Dendritic cell treated with granulocyte-macrophage colony-stimulating factor and Interleukin-4, amounts not matched to agents 40 ng/mL and 50 ng/mL, for 4 days (primary cell): ENCODE measurements at regions not wholly inside any gene's neighbourhood (a gene's known extent, or its start where the extent isn't known, plus 50 kb on each side); places are given as distances from the start of the nearest gene placed in this dataset.
"Not testable (repeated sequence)": the region's sequence is repeated elsewhere in the genome, so short reads cannot be mapped to it uniquely, and the experiment has no call there.

Experiments used
- H3K27ac Mint-ChIP-seq: one replicate; pipeline ENCODE4 v1.8.0; 2022; ENCODE audit warnings: mild to moderate bottlenecking, mixed read lengths
- H3K27me3 Mint-ChIP-seq: one replicate; pipeline ENCODE4 v1.8.0; 2022; ENCODE audit warnings: mild to moderate bottlenecking, mixed read lengths
- H3K36me3 Mint-ChIP-seq: one replicate; pipeline ENCODE4 v1.8.0; 2022; ENCODE audit warnings: low read depth, mixed read lengths
- H3K4me1 Mint-ChIP-seq: one replicate; pipeline ENCODE4 v1.8.0; 2022; ENCODE audit warnings: low read depth, mixed read lengths
- H3K4me3 Mint-ChIP-seq: one replicate; pipeline ENCODE4 v1.8.0; 2022; ENCODE audit warnings: mild to moderate bottlenecking, moderate library complexity, mixed read lengths
- H3K9me3 Mint-ChIP-seq: one replicate; pipeline ENCODE4 v1.8.0; 2022; ENCODE audit warnings: mixed read lengths
- intact Hi-C: fragments of 100-400 bp; cut with micrococcal nuclease; formaldehyde crosslinking; loops from one replicate; pipeline ENCODE4 v1.15.0; 2022

DNA sequence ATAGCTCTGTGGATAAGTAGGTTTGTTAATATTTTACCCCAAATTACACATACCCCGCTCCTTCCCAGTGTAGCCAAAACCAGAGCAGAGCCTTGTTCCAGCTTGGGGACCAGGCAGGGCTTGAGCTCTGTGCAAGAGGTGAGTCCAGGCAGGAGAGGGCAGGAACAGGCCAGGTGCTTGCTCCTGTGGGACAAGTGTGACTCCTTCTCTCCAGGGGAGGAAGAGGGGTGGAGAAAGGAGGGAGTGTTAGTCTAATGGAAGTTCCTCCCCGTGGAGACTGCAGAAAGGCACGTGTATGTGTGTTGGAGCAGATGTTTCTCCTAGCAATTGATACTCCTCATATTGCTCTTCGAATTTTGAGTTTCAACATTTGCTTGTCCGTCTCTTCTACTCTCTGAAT lies 201.0 kb downstream of the FGF9 start:
- Mint-ChIP-seq H3K36me3 (no peaks in the 10 kb centered on the region), H3K4me3 (no peak overlapping the region), H3K27ac (no peak overlapping the region), H3K9me3 (no peaks in the 10 kb centered on the region), H3K4me1 (no peaks in the 10 kb centered on the region), H3K27me3 (no peaks in the 10 kb centered on the region)
- intact Hi-C loops: no loop called here

- Mint-ChIP-seq H3K27ac (no peak overlapping the region), H3K27me3 (no peaks in the 10 kb centered on the region), H3K9me3 (no peaks in the 10 kb centered on the region), H3K4me1 (no peaks in the 10 kb centered on the region), H3K36me3 (no peaks in the 10 kb centered on the region), H3K4me3 (no peak overlapping the region)
- intact Hi-C loops: no loop called here
Measured at GRCh38 chr13:21872795-21873194, 201.9 kb downstream of the FGF9 start.

- Mint-ChIP-seq H3K36me3 (no peaks in the 10 kb centered on the region), H3K4me3 (no peak overlapping the region), H3K4me1 (no peaks in the 10 kb centered on the region), H3K9me3 (no peaks in the 10 kb centered on the region), H3K27ac (no peak overlapping the region), H3K27me3 (no peaks in the 10 kb centered on the region)
- intact Hi-C loops: no loop called here
Measured at GRCh38 chr13:21875116-21875515, 204.2 kb downstream of the FGF9 start.

GRCh38 chr13:21879263-21879914 lies 208.5 kb downstream of the FGF9 start:
- Mint-ChIP-seq H3K36me3 (no peaks in the 10 kb centered on the region), H3K27me3 (no peaks in the 10 kb centered on the region), H3K4me3 (no peak overlapping the region), H3K27ac (no peak overlapping the region), H3K9me3 (no peaks in the 10 kb centered on the region), H3K4me1 (no peaks in the 10 kb centered on the region)
- intact Hi-C loops: no loop called here

GRCh38 chr13:21882766-21883165 lies 211.9 kb downstream of the FGF9 start:
- Mint-ChIP-seq H3K27ac (no peak overlapping the region), H3K9me3 (no peaks in the 10 kb centered on the region), H3K27me3 (no peaks in the 10 kb centered on the region), H3K36me3 (no peaks in the 10 kb centered on the region), H3K4me1 (no peaks in the 10 kb centered on the region), H3K4me3 (no peak overlapping the region)
- intact Hi-C loops: no loop called here

GRCh38 chr13:21883713-21884112 lies 212.8 kb downstream of the FGF9 start:
- Mint-ChIP-seq H3K4me3 (no peak overlapping the region), H3K27ac (no peak overlapping the region), H3K9me3 (no peaks in the 10 kb centered on the region), H3K4me1 (no peaks in the 10 kb centered on the region), H3K27me3 (no peaks in the 10 kb centered on the region), H3K36me3 (no peaks in the 10 kb centered on the region)
- intact Hi-C loops: no loop called here

GRCh38 chr13:21884299-21884909 lies 213.5 kb downstream of the FGF9 start:
- H3K9me3 Mint-ChIP-seq: no peaks in the 10 kb centered on the region
- no peak overlapping the region for H3K4me3 Mint-ChIP-seq
- H3K27me3 Mint-ChIP-seq: no peaks in the 10 kb centered on the region
- no peak overlapping the region for H3K27ac Mint-ChIP-seq
- H3K4me1 Mint-ChIP-seq: no peaks in the 10 kb centered on the region
- intact Hi-C loops: no loop called here
- no peaks in the 10 kb centered on the region for H3K36me3 Mint-ChIP-seq

- H3K4me1 Mint-ChIP-seq: no peaks in the 10 kb centered on the region
- H3K4me3 Mint-ChIP-seq: no peak overlapping the region
- no peaks in the 10 kb centered on the region for H3K36me3 Mint-ChIP-seq
- H3K9me3 Mint-ChIP-seq: no peaks in the 10 kb centered on the region
- no peaks in the 10 kb centered on the region for H3K27me3 Mint-ChIP-seq
- no peak overlapping the region for H3K27ac Mint-ChIP-seq
- intact Hi-C loops: no loop called here
Measured at GRCh38 chr13:21884965-21885567, 214.2 kb downstream of the FGF9 start.

DNA sequence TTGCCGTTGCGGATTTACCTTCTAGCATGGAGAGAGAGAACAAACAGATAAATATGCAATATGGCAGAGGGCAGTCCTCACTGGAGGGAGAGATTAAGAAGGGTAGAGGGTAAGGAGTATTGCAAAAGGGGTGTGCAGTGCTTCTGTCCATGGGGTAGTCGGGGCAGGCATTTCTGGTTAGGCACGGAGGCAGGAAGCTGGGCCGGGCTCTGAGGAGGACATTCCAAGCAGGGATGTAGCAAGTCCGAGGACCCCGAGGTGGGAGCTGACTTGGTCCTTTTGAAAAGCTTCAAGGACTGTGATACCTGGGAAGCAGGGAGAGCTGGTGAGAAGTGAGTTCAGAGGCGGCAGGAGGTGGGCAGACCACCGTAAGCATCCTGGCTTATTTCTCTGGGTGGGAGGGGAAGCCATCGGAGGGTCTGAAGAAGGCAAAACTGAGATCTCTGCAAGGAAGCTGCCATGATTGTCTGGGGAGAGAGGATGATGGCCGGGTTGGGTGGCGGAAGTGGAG lies 214.9 kb downstream of the FGF9 start:
- Mint-ChIP-seq H3K36me3 (no peaks in the 10 kb centered on the region), H3K4me3 (no peak overlapping the region), H3K27ac (no peak overlapping the region), H3K9me3 (no peaks in the 10 kb centered on the region), H3K27me3 (no peaks in the 10 kb centered on the region), H3K4me1 (no peaks in the 10 kb centered on the region)
- intact Hi-C loops: no loop called here

- no peak overlapping the region for H3K27ac Mint-ChIP-seq
- no peaks in the 10 kb centered on the region for H3K27me3 Mint-ChIP-seq
- no peak overlapping the region for H3K4me3 Mint-ChIP-seq
- H3K9me3 Mint-ChIP-seq: no peaks in the 10 kb centered on the region
- H3K36me3 Mint-ChIP-seq: no peaks in the 10 kb centered on the region
- peaks cover 2% of the 10 kb centered on the region for H3K4me1 Mint-ChIP-seq
- intact Hi-C loops: no loop called here
Measured at GRCh38 chr13:21889651-21890050, 218.8 kb downstream of the FGF9 start.

- H3K4me1 Mint-ChIP-seq, H3K27ac Mint-ChIP-seq, H3K4me3 Mint-ChIP-seq, H3K9me3 Mint-ChIP-seq, intact Hi-C loops, H3K27me3 Mint-ChIP-seq, H3K36me3 Mint-ChIP-seq: not testable (repeated sequence)
Measured at GRCh38 chr13:21890220-21890619, 219.3 kb downstream of the FGF9 start.

GRCh38 chr13:21894091-21894490 lies 223.2 kb downstream of the FGF9 start:
- Mint-ChIP-seq H3K4me1 (peaks cover 7% of the 10 kb centered on the region), H3K9me3 (no peaks in the 10 kb centered on the region)

GRCh38 chr13:21894703-21895699 lies 224.1 kb downstream of the FGF9 start:
- H3K27ac Mint-ChIP-seq: no peak overlapping the region
- H3K9me3 Mint-ChIP-seq: no peaks in the 10 kb centered on the region
- H3K27me3 Mint-ChIP-seq: no peaks in the 10 kb centered on the region
- no peaks in the 10 kb centered on the region for H3K36me3 Mint-ChIP-seq
- H3K4me3 Mint-ChIP-seq: no peak overlapping the region
- peaks cover 7% of the 10 kb centered on the region for H3K4me1 Mint-ChIP-seq
- intact Hi-C loops: no loop called here

More at GRCh38 chr13:21894091-21894490, 223.2 kb downstream of the FGF9 start:
- no peak overlapping the region for H3K4me3 Mint-ChIP-seq
- H3K36me3 Mint-ChIP-seq: no peaks in the 10 kb centered on the region
- intact Hi-C loops: no loop called here
- no peak overlapping the region for H3K27ac Mint-ChIP-seq
- H3K27me3 Mint-ChIP-seq: no peaks in the 10 kb centered on the region

DNA sequence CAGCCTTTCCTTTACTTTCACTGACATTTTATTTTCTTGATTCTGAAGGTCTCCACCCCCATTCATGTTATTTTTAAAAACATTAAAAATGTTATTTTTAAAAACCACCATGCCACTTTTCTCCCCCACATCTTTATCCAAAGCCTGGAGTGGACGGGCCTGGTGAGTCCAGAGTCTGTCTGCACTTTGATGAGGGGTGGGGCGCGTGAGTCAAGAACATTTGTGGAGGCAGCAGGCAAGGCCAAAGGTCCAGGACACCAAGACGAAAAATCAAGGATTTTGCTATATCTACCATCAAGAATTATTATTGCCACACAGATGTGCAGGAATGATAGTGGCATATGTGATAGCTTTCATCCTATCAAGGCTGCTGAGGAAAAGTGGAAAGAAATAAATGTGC lies 224.9 kb downstream of the FGF9 start:
- Mint-ChIP-seq H3K27ac (no peak overlapping the region), H3K4me3 (no peak overlapping the region), H3K36me3 (no peaks in the 10 kb centered on the region), H3K27me3 (no peaks in the 10 kb centered on the region), H3K4me1 (peaks cover 7% of the 10 kb centered on the region), H3K9me3 (no peaks in the 10 kb centered on the region)
- intact Hi-C loops: loop anchor here (2.0 kb wide), 1 partner anchor 51 kb away; no protein-coding TSS in a partner anchor
